NCI-H226 (cell line): ENCODE measurements at regions not wholly inside any gene's neighbourhood (a gene's known extent, or its start where the extent isn't known, plus 50 kb on each side); places are given as distances from the start of the nearest gene placed in this dataset.
A peak's percentile ranks its signal among the peaks of the same experiment; 100 is the strongest.

Experiments used
- DNase-seq: peaks from one replicate; pipeline ENCODE4 v3.0.0-alpha.2; 2015

GRCh38 chr1:91575909-91576519, 75.4 kb downstream of the CDC7 start:
- DNase-seq = no peak

DNA sequence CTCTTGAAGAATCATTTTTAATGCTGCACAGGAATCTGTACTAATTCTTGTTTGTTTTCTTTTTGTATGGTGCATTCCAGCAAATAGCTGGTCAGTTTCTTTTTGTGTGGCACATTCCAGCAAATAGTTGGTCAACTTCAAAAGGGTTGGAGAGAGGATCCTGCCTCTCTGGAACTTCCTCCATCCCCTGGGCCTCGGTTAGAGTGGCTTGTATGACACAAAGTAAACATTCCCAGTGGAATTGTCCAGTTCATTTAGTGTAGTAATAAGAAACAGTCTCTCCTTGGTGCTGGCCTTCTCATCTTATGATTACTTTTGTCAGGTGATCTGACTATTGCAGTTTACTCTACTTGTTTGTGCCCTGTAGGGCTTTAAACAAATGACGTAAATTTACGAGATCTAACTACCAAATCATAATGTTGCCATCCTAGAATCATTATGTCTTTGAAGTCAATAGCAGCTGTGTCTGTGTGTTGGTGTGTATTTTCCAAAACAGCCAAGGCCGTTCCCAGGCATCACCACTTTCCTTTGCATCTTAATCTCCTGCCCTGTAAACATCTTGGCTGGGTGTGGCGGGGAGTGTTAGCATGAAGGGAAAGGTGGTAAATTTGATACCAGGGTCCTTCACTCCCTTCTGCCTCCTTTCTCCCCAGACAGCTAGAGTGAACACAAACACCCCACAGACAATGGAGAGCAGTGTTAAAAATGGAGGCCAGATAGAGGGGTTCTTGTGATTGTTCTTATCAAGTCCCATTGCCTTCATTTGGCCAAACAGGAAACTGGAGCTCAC, 77.9 kb downstream of the CDC7 start:
- no peak for DNase-seq

DNA sequence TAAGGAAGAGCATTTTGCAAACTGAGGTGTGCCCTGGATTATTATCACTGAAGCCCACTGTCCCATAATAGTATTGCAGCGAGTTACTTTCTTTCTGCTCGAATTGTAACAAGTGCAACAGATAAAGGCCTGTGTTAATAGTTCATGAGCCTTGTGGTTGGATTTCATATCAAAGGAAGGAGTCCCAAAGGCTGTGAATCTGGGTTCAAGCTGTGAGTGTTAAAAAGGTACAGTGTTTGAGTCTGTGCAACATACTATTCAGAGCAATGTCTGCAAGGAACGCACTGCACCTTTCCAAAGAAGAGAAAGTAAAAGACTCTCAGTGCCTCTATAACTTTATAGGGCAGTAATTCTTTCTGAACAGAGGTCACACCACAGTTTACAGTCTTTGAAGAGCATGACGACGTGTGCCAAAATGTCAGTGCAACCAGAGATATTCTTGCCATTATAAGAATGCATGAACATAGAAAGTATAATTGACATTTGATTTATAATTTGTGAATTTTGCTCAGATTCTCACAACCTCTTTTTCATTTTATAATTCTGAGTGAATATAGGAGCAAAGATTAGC, 79.1 kb downstream of the CDC7 start:
- no peak for DNase-seq

DNA sequence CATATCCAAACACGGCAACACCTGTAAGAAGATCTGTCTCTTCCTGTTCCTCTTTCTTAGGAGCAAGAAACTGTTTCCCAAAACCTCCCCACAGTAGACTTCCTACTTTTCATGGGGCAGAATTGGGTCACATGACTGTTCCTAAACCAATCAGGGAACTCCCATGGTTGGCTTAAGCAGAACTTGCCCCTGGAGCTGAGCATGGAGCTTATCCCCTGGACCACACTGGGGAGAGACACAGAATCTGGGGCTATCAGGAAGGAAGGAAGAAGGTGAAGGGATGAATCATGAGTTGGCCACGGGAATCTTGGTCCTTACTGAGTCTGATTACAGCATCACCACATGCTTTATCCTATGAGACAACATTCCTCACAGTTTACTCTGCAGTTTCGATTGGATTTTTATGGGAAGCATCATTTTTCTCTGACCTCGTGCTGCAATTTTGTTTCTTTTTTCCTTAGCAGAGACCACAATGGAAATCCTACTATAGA, 81.8 kb downstream of the CDC7 start:
- DNase-seq = peak; percentile 97

DNA sequence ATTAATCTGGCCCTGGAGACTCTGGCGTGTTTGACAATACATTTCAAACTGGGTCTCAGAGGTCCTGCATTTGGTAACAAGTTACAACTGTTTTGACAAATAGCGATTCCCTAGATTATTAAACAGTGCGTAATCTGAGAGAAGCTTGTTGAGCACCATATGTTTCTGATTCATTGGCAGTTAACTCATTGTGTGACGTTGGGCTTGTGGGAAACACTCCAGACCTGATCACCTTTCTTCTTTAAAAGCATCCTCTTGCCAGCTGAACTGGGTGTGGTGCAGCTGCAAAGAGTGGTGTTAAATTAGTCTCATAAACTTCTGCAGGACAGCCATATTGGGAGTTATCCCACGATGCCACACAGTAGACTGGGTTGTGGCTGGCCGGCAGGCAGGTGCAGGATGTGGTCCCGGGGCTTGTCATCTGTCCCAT, 82.7 kb downstream of the CDC7 start:
- no peak for DNase-seq

DNA sequence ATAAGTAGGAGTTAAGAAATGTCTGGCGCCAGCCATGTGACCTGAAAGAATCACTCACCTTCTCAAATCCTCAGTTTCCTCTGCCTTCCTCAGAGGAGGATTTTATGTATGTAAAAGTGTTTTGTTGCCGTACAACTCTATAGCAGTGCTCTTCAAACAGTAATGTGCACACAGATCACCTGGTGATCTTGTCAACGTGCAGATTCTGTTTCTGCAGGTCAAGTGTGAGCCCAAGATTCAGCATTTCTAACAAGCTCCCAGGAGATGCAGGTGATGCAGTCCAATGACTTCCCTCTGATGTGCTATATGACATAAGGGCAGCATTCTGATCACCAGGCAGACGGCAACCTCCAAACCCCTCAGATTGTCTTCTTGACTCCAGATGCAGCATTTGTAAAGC, 83.7 kb downstream of the CDC7 start:
- no peak for DNase-seq

DNA sequence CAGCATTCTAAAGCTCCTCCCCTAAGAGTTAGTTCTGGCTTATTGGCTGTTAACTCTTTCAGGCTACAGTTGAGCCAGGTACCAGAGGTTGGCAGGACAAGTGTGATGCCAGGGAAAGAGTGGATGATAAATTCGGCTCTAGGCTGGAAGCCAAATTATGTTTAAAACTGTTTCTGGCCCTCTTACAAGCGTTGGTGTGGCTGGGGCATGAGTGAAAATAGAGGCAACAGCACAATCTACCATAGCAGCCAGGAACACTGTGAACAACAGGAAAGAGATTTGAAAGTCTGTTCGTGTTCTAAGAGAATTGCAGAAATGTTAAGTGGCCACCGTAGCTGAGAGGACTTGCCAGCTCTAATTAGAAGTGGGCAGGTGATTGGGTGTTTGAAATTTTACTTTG, 84.2 kb downstream of the CDC7 start:
- no peak for DNase-seq

- no peak for DNase-seq
Measured at GRCh38 chr1:91585502-91585901, 84.9 kb downstream of the CDC7 start.

GRCh38 chr1:91585982-91586381, 85.3 kb downstream of the CDC7 start:
- no peak for DNase-seq

GRCh38 chr1:91589437-91589836, 88.8 kb downstream of the CDC7 start:
- DNase-seq = no peak

DNA sequence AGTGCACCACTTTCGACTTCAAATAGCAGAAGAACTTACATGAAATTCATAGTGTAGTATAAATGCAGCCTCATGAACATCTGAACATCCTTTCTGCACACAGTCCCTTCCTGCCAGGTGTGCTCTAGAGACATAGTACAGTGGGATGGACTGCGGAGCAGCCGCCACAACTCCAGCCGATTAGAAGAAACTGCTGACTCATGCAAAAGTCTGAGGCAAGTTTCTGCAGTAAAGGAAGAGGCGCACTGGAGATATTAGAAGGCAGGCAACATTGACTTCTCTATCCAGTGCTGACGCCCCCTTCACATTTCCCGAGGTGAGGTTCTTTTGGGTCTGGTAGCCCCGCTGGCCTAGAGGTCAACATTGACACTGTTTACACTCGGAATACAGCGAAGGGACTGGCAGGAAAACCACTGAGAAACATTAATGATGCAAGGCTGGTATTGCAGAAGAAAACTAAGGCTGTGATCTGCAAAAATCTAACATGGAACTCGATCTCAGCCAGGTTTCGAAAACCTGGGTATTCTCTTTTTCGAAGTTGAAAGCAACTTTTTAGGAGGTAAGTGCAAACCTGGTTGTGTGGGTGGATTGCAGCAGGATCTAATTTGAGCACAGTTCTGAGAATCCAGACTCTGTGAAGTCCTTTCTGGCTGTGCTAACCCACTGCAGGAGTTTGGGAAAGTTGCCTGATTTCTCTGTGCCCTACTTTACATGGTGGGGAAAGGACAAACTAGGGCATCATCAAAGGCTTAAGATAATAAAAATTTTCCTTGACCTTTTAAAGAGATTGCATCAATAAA, 90.7 kb downstream of the CDC7 start:
- no peak for DNase-seq

- DNase-seq = no peak
Measured at GRCh38 chr1:91592716-91593477, 92.2 kb downstream of the CDC7 start.

GRCh38 chr1:91594383-91595055, 93.9 kb downstream of the CDC7 start:
- no peak for DNase-seq

GRCh38 chr1:91596474-91596873, 95.8 kb downstream of the CDC7 start:
- peak; percentile 41 for DNase-seq

- DNase-seq = no peak
Measured at GRCh38 chr1:91597215-91597614, 96.6 kb downstream of the CDC7 start.

DNA sequence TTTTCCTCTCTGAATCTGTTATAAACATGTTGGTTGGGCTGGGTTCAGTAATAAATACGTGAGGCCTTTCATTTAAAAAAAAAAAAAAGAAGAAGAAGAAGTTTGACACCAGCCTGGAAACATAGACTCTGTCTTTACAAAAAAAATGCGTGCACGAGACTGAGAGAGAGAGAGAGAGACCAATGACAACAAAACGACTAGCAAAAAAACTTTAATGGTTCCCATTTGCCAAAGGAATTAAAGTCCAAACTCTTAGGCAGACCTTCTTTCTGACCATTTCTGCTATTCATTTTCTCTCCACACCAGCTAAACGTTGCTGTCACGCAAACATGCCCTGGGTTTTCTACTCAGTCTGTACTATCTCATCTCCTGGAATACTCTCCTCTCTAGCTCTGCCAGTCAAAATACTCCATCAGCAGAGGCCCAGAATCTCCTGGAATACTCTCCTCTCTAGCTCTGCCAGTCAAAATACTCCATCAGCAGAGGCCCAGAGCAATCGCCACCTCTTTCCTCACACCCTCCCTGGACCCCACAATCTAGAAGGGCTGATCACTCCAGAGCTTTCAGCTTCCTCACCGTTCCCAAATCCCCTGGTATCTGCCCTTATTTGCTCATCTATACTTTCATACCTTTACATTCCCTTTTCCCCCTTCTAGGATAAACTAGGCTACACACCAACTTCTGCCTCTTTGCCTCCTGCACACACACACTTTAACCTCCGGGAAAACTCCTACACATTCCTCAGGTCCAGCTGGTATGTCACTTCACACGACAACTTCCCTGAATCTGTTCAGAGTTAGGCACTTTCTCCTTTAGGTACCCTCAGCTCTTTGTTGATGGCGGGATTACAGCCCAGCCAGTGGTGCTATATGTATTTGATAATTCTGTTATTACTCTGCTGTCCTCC, 100.0 kb downstream of the CDC7 start:
- DNase-seq = no peak

- DNase-seq = no peak
Measured at GRCh38 chr1:91601554-91602376, 101.1 kb downstream of the CDC7 start.

GRCh38 chr1:91603409-91603808, 102.8 kb downstream of the CDC7 start:
- no peak for DNase-seq

DNA sequence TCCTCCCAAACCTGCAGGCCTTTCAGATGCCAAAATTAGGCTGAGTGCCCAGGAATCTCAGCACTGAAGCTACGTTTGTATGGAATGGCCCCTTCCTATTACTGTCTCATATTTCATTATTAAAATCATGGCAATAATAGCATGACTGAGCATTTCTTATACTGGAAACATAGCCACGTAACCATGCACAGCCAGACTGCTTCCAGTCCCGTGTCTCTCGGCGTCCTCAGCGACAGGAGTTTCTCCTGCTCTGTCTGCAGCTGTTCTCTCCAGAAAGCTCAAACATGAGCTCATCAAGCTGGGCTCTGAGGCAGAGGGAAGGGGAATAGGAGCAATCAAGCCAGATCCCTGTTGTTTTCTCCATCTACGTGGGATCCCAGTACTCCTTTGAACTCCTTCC, 104.0 kb downstream of the CDC7 start:
- DNase-seq = no peak

DNA sequence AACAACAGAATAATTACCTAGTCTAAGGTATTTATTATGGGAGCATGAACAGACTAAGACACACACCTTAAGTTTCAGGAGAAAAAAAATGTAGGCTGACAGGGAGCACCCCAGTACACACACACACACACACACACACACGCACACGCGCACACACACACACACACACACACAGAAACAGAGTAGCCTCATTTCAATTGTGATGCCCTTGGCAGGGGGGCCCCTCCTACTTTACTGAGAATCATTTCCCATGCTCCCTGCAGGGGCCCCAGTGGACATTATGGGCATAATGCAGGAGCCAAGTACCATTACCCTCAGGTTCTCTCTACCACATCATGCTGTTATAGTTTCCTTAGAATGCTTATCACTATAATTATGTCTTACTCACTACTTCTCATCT, 104.9 kb downstream of the CDC7 start:
- no peak for DNase-seq
